ENCODE measurements at regions not wholly inside any gene's neighbourhood (a gene's known extent, or its start where the extent isn't known, plus 50 kb on each side); places are given as distances from the start of the nearest gene placed in this dataset.

DNA sequence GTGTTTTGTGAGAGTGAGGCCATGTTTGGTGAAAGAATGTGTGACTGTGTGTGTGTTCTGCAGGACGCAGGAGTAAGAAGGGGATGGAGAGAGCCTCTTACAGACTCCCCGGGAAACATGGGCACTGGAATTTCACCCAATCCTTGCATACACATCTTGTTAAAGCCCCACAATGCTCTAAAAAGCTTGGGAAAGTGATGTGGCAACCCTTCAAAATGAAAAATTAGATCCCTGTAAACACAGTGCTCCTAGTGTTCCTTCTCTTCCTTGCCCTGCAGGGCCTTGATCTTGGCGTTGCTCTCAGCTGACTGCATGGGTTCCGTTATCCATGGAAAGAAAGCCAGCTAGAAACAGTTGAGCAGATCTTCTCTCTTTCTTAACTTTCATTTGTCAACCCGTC lies 701.7 kb downstream of the SEMA5A start:
- ChIA-PET RAD21 (ENCODE audit: low non-redundant PET in 1 of 2, low total read pairs in 2 of 2, uncharacterized antibody in 2 of 2, unreplicated experiment in 2 of 2) (no interaction called here), CTCF (no interaction called here), POLR2A (no interaction called here)
- no peak overlapping the region for H2AFZ ChIP-seq (ENCODE audit: low read depth, low read length, poor library complexity, severe bottlenecking)
- ATAC-seq, result no peak
- no peak overlapping the region for H3K9ac ChIP-seq (ENCODE audit: low read length)
- no peak overlapping the region for H3K4me2 ChIP-seq (ENCODE audit: low read length)
- no peak overlapping the region for H3K4me3 ChIP-seq (replicated peaks in 1 of 2; ENCODE audit: low read depth in 1 of 2, low read length in 2 of 2)
- H3K27ac ChIP-seq (ENCODE audit: low read depth, low read length), result no peak overlapping the region
- no peak for TF ChIP-seq ZNF274 (IDR thresholded peaks at IDR 0.05; ENCODE audit: low read depth, low read length)
- no peak for TF ChIP-seq JUND (IDR thresholded peaks at IDR 0.05)
- TF ChIP-seq, protein P1, sequence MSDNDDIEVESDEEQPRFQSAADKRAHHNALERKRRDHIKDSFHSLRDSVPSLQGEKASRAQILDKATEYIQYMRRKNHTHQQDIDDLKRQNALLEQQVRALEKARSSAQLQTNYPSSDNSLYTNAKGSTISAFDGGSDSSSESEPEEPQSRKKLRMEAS (IDR thresholded peaks at IDR 0.05), result no peak
- TF ChIP-seq, protein P2, sequence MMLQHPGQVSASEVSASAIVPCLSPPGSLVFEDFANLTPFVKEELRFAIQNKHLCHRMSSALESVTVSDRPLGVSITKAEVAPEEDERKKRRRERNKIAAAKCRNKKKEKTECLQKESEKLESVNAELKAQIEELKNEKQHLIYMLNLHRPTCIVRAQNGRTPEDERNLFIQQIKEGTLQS (IDR thresholded peaks at IDR 0.05), result no peak
- TF ChIP-seq CBX3 (IDR thresholded peaks at IDR 0.05; ENCODE audit: low read depth), result no peak
- TF ChIP-seq SP1 (IDR thresholded peaks at IDR 0.05; ENCODE audit: low read depth), result no peak
- no peak for DNase-seq (ENCODE audit: low read depth, low spot score)
- H3K36me3 ChIP-seq (ENCODE audit: control insufficient read depth in 1 of 2, insufficient read depth in 2 of 2, low read length in 2 of 2), result no peaks in the 10 kb centered on the region
- no peaks in the 10 kb centered on the region for H3K27me3 ChIP-seq (ENCODE audit: insufficient read depth, low read length)
- H3K9me2 ChIP-seq (ENCODE audit: insufficient read depth), result no peaks in the 10 kb centered on the region
- H3K79me2 ChIP-seq (ENCODE audit: insufficient read depth, low read length), result no peaks in the 10 kb centered on the region
- H3K4me1 ChIP-seq (ENCODE audit: control insufficient read depth in 1 of 2, insufficient read depth in 2 of 2, low read length in 2 of 2), result no peaks in the 10 kb centered on the region
- H4K20me1 ChIP-seq (ENCODE audit: insufficient read depth), result no peaks in the 10 kb centered on the region
- H3K9me3 ChIP-seq (ENCODE audit: control insufficient read depth in 1 of 2, insufficient read depth in 1 of 2, low read depth in 1 of 2, low read length in 2 of 2), result peaks cover 15 to 20% of the 10 kb centered on the region in 2 experiments; a peak in 2 of 4 replicates
- intact Hi-C loops (cut with micrococcal nuclease), result no loop called here
- no TSS peak for BruUV-seq (replicated peaks)

DNA sequence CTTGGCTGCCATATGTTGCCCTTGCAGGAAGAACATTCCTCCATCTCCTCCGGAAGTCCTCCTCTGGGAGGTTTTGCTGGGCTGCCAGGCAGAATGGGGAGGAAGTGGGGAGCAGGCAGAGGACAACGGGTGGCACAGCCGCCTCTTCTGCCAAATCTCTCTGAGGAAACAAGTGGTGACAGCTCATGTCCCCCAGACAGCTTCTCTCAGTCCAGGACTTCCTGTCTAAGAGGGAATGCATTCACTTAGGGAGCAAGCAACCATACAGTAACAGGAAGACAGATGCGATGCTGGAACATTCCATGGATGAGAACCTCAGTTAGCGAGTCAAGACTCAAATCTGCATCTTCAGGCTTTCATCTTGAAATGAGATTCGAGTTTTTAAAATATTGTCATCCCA lies 701.0 kb downstream of the SEMA5A start:
- H3K4me2 ChIP-seq (ENCODE audit: low read length), result no peak overlapping the region
- ChIA-PET RAD21 (ENCODE audit: low non-redundant PET in 1 of 2, low total read pairs in 2 of 2, uncharacterized antibody in 2 of 2, unreplicated experiment in 2 of 2) (no interaction called here), POLR2A (no interaction called here), CTCF (no interaction called here)
- peaks cover 15 to 20% of the 10 kb centered on the region in 2 experiments; a peak in 2 of 4 replicates for H3K9me3 ChIP-seq (ENCODE audit: control insufficient read depth in 1 of 2, insufficient read depth in 1 of 2, low read depth in 1 of 2, low read length in 2 of 2)
- no peaks in the 10 kb centered on the region for H3K4me1 ChIP-seq (ENCODE audit: control insufficient read depth in 1 of 2, insufficient read depth in 2 of 2, low read length in 2 of 2)
- no peak for ATAC-seq
- intact Hi-C loops (cut with micrococcal nuclease), result no loop called here
- no peaks in the 10 kb centered on the region for H3K9me2 ChIP-seq (ENCODE audit: insufficient read depth)
- no TSS peak for BruUV-seq (replicated peaks)
- no peaks in the 10 kb centered on the region for H3K79me2 ChIP-seq (ENCODE audit: insufficient read depth, low read length)
- H4K20me1 ChIP-seq (ENCODE audit: insufficient read depth), result no peaks in the 10 kb centered on the region
- H3K27me3 ChIP-seq (ENCODE audit: insufficient read depth, low read length), result no peaks in the 10 kb centered on the region
- TF ChIP-seq JUND (IDR thresholded peaks at IDR 0.05), result no peak
- TF ChIP-seq, protein P3, sequence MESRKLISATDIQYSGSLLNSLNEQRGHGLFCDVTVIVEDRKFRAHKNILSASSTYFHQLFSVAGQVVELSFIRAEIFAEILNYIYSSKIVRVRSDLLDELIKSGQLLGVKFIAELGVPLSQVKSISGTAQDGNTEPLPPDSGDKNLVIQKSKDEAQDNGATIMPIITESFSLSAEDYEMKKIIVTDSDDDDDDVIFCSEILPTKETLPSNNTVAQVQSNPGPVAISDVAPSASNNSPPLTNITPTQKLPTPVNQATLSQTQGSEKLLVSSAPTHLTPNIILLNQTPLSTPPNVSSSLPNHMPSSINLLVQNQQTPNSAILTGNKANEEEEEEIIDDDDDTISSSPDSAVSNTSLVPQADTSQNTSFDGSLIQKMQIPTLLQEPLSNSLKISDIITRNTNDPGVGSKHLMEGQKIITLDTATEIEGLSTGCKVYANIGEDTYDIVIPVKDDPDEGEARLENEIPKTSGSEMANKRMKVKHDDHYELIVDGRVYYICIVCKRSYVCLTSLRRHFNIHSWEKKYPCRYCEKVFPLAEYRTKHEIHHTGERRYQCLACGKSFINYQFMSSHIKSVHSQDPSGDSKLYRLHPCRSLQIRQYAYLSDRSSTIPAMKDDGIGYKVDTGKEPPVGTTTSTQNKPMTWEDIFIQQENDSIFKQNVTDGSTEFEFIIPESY (IDR thresholded peaks at IDR 0.05; ENCODE audit: extremely low read depth, insufficient replicate concordance, low read length), result no peak
- no peak for TF ChIP-seq SP1 (IDR thresholded peaks at IDR 0.05; ENCODE audit: low read depth)
- TF ChIP-seq, protein P1 (IDR thresholded peaks at IDR 0.05), result no peak
- TF ChIP-seq ELF1 (IDR thresholded peaks at IDR 0.05; ENCODE audit: borderline replicate concordance, low read depth), result no peak
- no peak for TF ChIP-seq POLR2A (IDR thresholded peaks at IDR 0.05; ENCODE audit: borderline replicate concordance, extremely low read depth, insufficient read depth, insufficient read length)
- TF ChIP-seq CBX3 (IDR thresholded peaks at IDR 0.05; ENCODE audit: low read depth), result no peak
- TF ChIP-seq, protein P2 (IDR thresholded peaks at IDR 0.05), result no peak
- no peak for TF ChIP-seq ZNF274 (IDR thresholded peaks at IDR 0.05; ENCODE audit: low read depth, low read length)
- TF ChIP-seq RAD21 (IDR thresholded peaks at IDR 0.05; ENCODE audit: low read depth), result no peak
- TF ChIP-seq FOSL1 (IDR thresholded peaks at IDR 0.05; ENCODE audit: low read depth), result no peak
- no peak for TF ChIP-seq SRF (IDR thresholded peaks at IDR 0.05; ENCODE audit: low read depth)
- TF ChIP-seq POLR2AphosphoS5 (IDR thresholded peaks at IDR 0.05; ENCODE audit: low read depth, low read length), result no peak
- TF ChIP-seq EZH2phosphoT487 (IDR thresholded peaks at IDR 0.05; ENCODE audit: borderline replicate concordance), result no peak
- no peak overlapping the region for H3K27ac ChIP-seq (ENCODE audit: low read depth, low read length)
- H3K9ac ChIP-seq (ENCODE audit: low read length), result no peak overlapping the region
- no peak overlapping the region for H3K4me3 ChIP-seq (replicated peaks in 1 of 2; ENCODE audit: low read depth in 1 of 2, low read length in 2 of 2)
- no peak for DNase-seq (ENCODE audit: low read depth, low spot score)
- H2AFZ ChIP-seq (ENCODE audit: low read depth, low read length, poor library complexity, severe bottlenecking), result no peak overlapping the region
- H3K36me3 ChIP-seq (ENCODE audit: control insufficient read depth in 1 of 2, insufficient read depth in 2 of 2, low read length in 2 of 2), result no peaks in the 10 kb centered on the region
